GM23338 (cell line): ENCODE measurements at regions not wholly inside any gene's neighbourhood (a gene's known extent, or its start where the extent isn't known, plus 50 kb on each side); places are given as distances from the start of the nearest gene placed in this dataset.
"Not testable (repeated sequence)": the region's sequence is repeated elsewhere in the genome, so short reads cannot be mapped to it uniquely, and the experiment has no call there.

ENCODE experiments used
- ATAC-seq: fragments of 200-7000 bp; cut with Tn5 transposase; 3 replicates; pipeline ENCODE4 v1.9.1; 2020
- DNase-seq: peaks from one replicate; pipeline ENCODE4 v3.0.0-alpha.2; 2015; ENCODE audit warnings: low spot score
- H2AFZ ChIP-seq: fragments of 200-600 bp; sonication (generic); 2 replicates; pipeline ENCODE4 v1.8.0; 2016; ENCODE audit warnings: antibody characterized with exemption, mild to moderate bottlenecking, moderate library complexity
- H3F3A ChIP-seq: fragments of 200-600 bp; sonication (generic); replicated peaks from 2 replicates; pipeline ENCODE4 v1.8.0; 2017; ENCODE audit warnings: antibody characterized with exemption, mixed run types, low read depth
- H3K27ac ChIP-seq: fragments of 200-600 bp; sonication (generic); 2 replicates; pipeline ENCODE4 v1.6.1; 2016; ENCODE audit warnings: low read depth
- H3K27me3 ChIP-seq: fragments of 200-600 bp; sonication (generic); 2 replicates; pipeline ENCODE4 v1.8.0; 2016; ENCODE audit warnings: mild to moderate bottlenecking, mixed run types, moderate library complexity; ENCODE audit not compliant: insufficient read depth
- H3K36me3 ChIP-seq: fragments of 200-600 bp; sonication (generic); 2 replicates; pipeline ENCODE4 v1.8.0; 2016; ENCODE audit warnings: mild to moderate bottlenecking; ENCODE audit not compliant: insufficient read depth
- H3K4me1 ChIP-seq: fragments of 200-600 bp; sonication (generic); 2 replicates; pipeline ENCODE4 v1.8.0; 2016; ENCODE audit warnings: mild to moderate bottlenecking, moderate library complexity; ENCODE audit not compliant: insufficient read depth
- H3K4me2 ChIP-seq: fragments of 200-600 bp; sonication (generic); 2 replicates; pipeline ENCODE4 v1.7.1; 2017; ENCODE audit warnings: mixed run types
- H3K4me3 ChIP-seq: fragments of 200-600 bp; sonication (generic); 2 replicates; pipeline ENCODE4 v1.6.1; 2016; ENCODE audit warnings: mixed run types
- H3K79me2 ChIP-seq: fragments of 200-600 bp; sonication (generic); replicated peaks from 2 replicates; pipeline ENCODE4 v1.8.0; 2017; ENCODE audit warnings: mild to moderate bottlenecking; ENCODE audit not compliant: insufficient read depth
- H3K9me2 ChIP-seq: fragments of 200-600 bp; sonication (generic); 2 replicates; pipeline ENCODE4 v1.8.0; 2017; ENCODE audit not compliant: insufficient read depth
- H4K20me1 ChIP-seq: fragments of 200-600 bp; sonication (generic); replicated peaks from 2 replicates; pipeline ENCODE4 v1.8.0; 2017; ENCODE audit warnings: mild to moderate bottlenecking; ENCODE audit not compliant: insufficient read depth
- H3K27ac Mint-ChIP-seq: 2 replicates; pipeline ENCODE4 v1.8.0; 2020; ENCODE audit warnings: inconsistent platforms, mild to moderate bottlenecking, moderate library complexity, mixed read lengths
- H3K27me3 Mint-ChIP-seq: 3 replicates; pipeline ENCODE4 v1.8.0; 2022; ENCODE audit warnings: low read depth, mild to moderate bottlenecking, moderate library complexity, mixed read lengths, inconsistent platforms; ENCODE audit not compliant: insufficient read depth, poor library complexity
- H3K36me3 Mint-ChIP-seq: 3 replicates; pipeline ENCODE4 v1.8.0; 2021; ENCODE audit warnings: low read depth, mild to moderate bottlenecking, inconsistent platforms, moderate library complexity, mixed read lengths
- H3K4me1 Mint-ChIP-seq: 3 replicates; pipeline ENCODE4 v1.8.0; 2020; ENCODE audit warnings: mild to moderate bottlenecking, inconsistent platforms, mixed read lengths
- H3K4me3 Mint-ChIP-seq: 3 replicates; pipeline ENCODE4 v1.8.0; 2021; ENCODE audit warnings: moderate library complexity, mild to moderate bottlenecking, inconsistent platforms, mixed read lengths
- H3K9me3 Mint-ChIP-seq: 3 replicates; pipeline ENCODE4 v1.8.0; 2020; ENCODE audit warnings: moderate library complexity, mild to moderate bottlenecking, inconsistent platforms, mixed read lengths

DNA sequence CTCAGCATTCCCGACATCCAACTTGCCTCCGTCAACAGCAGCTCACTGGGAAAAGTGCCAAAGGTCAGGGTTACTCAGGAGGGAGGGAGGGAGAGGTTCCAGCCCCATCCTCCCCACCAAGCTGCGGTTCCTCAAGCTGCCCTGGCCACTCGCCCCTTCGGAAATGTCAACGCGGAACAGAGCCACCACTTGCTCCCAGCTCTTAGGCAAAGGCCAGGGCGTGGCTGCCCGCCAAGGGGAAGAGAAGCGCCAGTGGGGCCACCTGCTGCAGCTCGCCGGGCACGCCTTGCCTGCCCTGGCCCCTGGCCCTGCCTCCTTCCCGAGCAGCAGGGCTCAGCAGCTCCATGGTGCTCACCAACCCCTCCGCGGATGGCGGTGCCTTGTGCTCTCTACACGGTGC, 531.1 kb downstream of the TP53TG3F start:
- not testable (repeated sequence) for H3K27me3 ChIP-seq, H3K4me3 ChIP-seq, H4K20me1 ChIP-seq, H3K36me3 Mint-ChIP-seq, H3K4me1 Mint-ChIP-seq, H3F3A ChIP-seq, H3K36me3 ChIP-seq, H3K9me2 ChIP-seq, H2AFZ ChIP-seq, H3K4me2 ChIP-seq, DNase-seq, H3K27ac Mint-ChIP-seq, H3K27me3 Mint-ChIP-seq, H3K27ac ChIP-seq, H3K4me3 Mint-ChIP-seq, ATAC-seq, H3K79me2 ChIP-seq, H3K4me1 ChIP-seq
- H3K9me3 Mint-ChIP-seq = peaks cover 30% of the 10 kb centered on the region

DNA sequence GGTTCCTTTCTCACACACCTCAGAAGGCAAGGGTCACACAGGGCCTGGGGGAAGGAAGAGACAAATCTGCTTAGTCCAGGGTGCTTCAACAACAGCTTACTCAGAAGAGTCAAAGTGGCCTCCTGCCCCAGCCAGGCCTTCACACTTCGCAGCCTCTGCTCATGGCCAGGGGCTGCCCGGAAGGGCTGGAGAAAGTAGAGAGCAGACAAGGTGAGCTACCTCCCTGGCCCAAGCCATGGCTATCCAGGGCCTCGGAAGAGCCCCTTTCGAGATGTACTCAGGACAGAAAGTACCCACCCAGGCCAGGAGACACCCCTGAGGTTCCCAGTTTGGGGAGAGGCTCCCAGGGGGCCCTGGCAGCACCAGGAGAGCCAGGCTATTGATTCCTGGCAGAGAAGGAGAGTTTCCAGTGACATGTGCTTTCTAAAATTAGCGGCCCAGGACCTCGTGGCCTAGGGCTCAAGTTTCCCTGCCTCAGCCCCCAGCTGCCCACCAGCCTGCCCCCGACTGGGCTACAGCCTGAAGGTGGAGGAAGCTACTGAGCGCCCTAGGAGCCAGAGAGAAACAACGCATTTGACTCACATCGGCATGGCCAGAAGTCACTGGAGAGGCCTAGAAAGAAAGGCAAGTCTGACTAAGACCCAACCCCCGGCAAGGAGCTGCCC, 533.2 kb downstream of the TP53TG3F start:
- ATAC-seq, DNase-seq, H3K27me3 ChIP-seq, H3K9me2 ChIP-seq, H3K4me2 ChIP-seq, H3K36me3 ChIP-seq, H4K20me1 ChIP-seq, H3K27ac Mint-ChIP-seq, H3F3A ChIP-seq, H3K4me1 Mint-ChIP-seq, H3K36me3 Mint-ChIP-seq, H2AFZ ChIP-seq, H3K27ac ChIP-seq, H3K4me3 ChIP-seq, H3K4me3 Mint-ChIP-seq, H3K27me3 Mint-ChIP-seq, H3K4me1 ChIP-seq, H3K79me2 ChIP-seq: not testable (repeated sequence)
- H3K9me3 Mint-ChIP-seq = peaks cover 36% of the 10 kb centered on the region

DNA sequence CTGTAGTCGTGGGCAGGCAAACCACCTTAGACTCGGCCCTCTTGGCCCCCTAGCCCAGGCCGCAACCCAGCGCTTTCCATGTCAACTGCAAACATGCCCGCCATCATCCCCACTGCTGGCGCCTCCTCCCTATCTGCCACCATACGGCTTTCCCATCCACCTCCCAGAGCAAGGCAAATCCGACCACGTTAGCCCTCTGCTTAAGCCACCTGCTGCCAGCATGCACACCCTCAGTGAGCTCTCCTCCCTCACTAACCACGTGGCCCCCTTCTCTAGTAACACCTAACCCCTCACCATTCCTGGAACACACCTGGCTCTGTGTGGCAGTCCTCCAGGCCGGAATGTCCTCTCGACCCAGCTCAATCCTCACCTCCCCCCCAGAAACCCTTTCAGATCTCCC, 534.8 kb downstream of the TP53TG3F start:
- not testable (repeated sequence) for H3K79me2 ChIP-seq, H3K27ac Mint-ChIP-seq, H2AFZ ChIP-seq, H3K4me3 Mint-ChIP-seq, H3K27me3 ChIP-seq, H3K27me3 Mint-ChIP-seq, H3K4me1 ChIP-seq, H3K36me3 Mint-ChIP-seq, ATAC-seq, H4K20me1 ChIP-seq, H3K27ac ChIP-seq, DNase-seq, H3F3A ChIP-seq, H3K36me3 ChIP-seq, H3K4me3 ChIP-seq, H3K4me2 ChIP-seq, H3K9me2 ChIP-seq, H3K4me1 Mint-ChIP-seq
- peaks cover 36% of the 10 kb centered on the region for H3K9me3 Mint-ChIP-seq

GRCh38 chr16:33995821-33996372, 536.5 kb downstream of the TP53TG3F start:
- ATAC-seq, H3K27me3 Mint-ChIP-seq, H3K4me3 ChIP-seq, H3K27me3 ChIP-seq, H3K4me1 ChIP-seq, H3K4me1 Mint-ChIP-seq, H3K4me3 Mint-ChIP-seq, H4K20me1 ChIP-seq, H2AFZ ChIP-seq, H3K36me3 ChIP-seq, H3K9me2 ChIP-seq, H3K79me2 ChIP-seq, H3K36me3 Mint-ChIP-seq, H3F3A ChIP-seq, H3K4me2 ChIP-seq, H3K27ac Mint-ChIP-seq, DNase-seq, H3K27ac ChIP-seq: not testable (repeated sequence)
- H3K9me3 Mint-ChIP-seq = peaks cover 36% of the 10 kb centered on the region

GRCh38 chr16:34001184-34001583, 541.8 kb downstream of the TP53TG3F start:
- not testable (repeated sequence) for H3K9me2 ChIP-seq, H3K27ac ChIP-seq, H3K9me3 Mint-ChIP-seq, H3K4me1 Mint-ChIP-seq, H3K36me3 Mint-ChIP-seq, H3K27me3 Mint-ChIP-seq, H3K4me1 ChIP-seq, H3K4me2 ChIP-seq, H3K4me3 Mint-ChIP-seq, H3K27me3 ChIP-seq, H3K27ac Mint-ChIP-seq, H3K4me3 ChIP-seq, H3F3A ChIP-seq, H4K20me1 ChIP-seq, H2AFZ ChIP-seq, DNase-seq, H3K36me3 ChIP-seq, ATAC-seq, H3K79me2 ChIP-seq

GRCh38 chr16:34001961-34002360, 542.5 kb downstream of the TP53TG3F start:
- H3K27me3 ChIP-seq, H3K4me1 ChIP-seq, H3K36me3 ChIP-seq, H3K27ac Mint-ChIP-seq, H3K4me2 ChIP-seq, DNase-seq, H3K9me3 Mint-ChIP-seq, H3K4me3 ChIP-seq, H3K27ac ChIP-seq, H4K20me1 ChIP-seq, H3K36me3 Mint-ChIP-seq, H3F3A ChIP-seq, H3K9me2 ChIP-seq, H2AFZ ChIP-seq, H3K4me1 Mint-ChIP-seq, H3K27me3 Mint-ChIP-seq, ATAC-seq, H3K79me2 ChIP-seq, H3K4me3 Mint-ChIP-seq: not testable (repeated sequence)
